ENCODE measurements at regions not wholly inside any gene's neighbourhood (a gene's known extent, or its start where the extent isn't known, plus 50 kb on each side); places are given as distances from the start of the nearest gene placed in this dataset.
A peak's percentile ranks its signal among the peaks of the same experiment; 100 is the strongest.

- peak in 1 of 2 experiments; percentile 50; a peak in 2 of 4 replicates for TF ChIP-seq RAD21 (CRISPR knock-in tag; conservative IDR thresholded peaks at IDR 0.05 in 1 of 2, IDR thresholded peaks at IDR 0.05 in 1 of 2)
- TF ChIP-seq, protein P1, sequence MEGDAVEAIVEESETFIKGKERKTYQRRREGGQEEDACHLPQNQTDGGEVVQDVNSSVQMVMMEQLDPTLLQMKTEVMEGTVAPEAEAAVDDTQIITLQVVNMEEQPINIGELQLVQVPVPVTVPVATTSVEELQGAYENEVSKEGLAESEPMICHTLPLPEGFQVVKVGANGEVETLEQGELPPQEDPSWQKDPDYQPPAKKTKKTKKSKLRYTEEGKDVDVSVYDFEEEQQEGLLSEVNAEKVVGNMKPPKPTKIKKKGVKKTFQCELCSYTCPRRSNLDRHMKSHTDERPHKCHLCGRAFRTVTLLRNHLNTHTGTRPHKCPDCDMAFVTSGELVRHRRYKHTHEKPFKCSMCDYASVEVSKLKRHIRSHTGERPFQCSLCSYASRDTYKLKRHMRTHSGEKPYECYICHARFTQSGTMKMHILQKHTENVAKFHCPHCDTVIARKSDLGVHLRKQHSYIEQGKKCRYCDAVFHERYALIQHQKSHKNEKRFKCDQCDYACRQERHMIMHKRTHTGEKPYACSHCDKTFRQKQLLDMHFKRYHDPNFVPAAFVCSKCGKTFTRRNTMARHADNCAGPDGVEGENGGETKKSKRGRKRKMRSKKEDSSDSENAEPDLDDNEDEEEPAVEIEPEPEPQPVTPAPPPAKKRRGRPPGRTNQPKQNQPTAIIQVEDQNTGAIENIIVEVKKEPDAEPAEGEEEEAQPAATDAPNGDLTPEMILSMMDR (IDR thresholded peaks at IDR 0.05 in 2 of 3, conservative IDR thresholded peaks at IDR 0.05 in 1 of 3; ENCODE audit: insufficient read depth in 2 of 3, low read depth in 1 of 3, low read length in 3 of 3): peak; percentile 31 to 55 (median 38); a peak in 5 of 6 replicates
- peak; percentile 80; the same call in 1 of the 2 replicates for TF ChIP-seq CBX5 (IDR thresholded peaks at IDR 0.05; ENCODE audit: borderline replicate concordance, low read depth)
Observed at GRCh38 chr7:111644595-111644994, 82.3 kb upstream of the IMMP2L start (continued).

DNA sequence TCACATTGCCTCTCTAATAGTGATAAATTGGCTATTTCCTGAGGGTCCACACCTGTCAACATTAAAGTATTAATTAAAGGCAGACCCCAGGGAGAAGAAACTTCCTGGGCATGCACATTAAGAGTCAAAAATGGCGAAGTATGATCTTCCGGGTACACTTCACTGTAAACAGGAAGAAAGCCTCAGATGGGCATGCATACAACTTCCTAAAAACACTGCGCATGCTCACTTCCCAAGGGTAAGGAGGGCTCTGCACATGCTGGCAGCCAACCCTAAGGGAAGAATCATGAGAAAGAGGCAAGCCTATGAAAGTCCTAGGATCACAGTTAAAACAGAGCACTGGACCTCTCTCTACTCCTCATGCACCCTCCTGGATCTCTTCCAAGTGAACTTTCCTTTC, 80.1 kb upstream of the IMMP2L start:
- no peak overlapping the region for H3K27ac ChIP-seq (ENCODE audit: extremely low read depth, low read depth, low read length)
- intact Hi-C loops (cut with micrococcal nuclease): no loop called here
- TF ChIP-seq DPF2 (IDR thresholded peaks at IDR 0.05) (no peak), NRF1 (conservative IDR thresholded peaks at IDR 0.05 in 1 of 2, IDR thresholded peaks at IDR 0.05 in 1 of 2) (peak; percentile 79 to 84), SETDB1 (IDR thresholded peaks at IDR 0.05; ENCODE audit: low read length) (no peak), TCF7 (IDR thresholded peaks at IDR 0.05; ENCODE audit: borderline replicate concordance) (no peak), IFI16 (CRISPR knock-in tag; IDR thresholded peaks at IDR 0.05) (no peak), BMI1 (IDR thresholded peaks at IDR 0.05; ENCODE audit: low read length) (no peak), IRF2 (CRISPR knock-in tag; IDR thresholded peaks at IDR 0.05) (no peak), POLR2A (conservative IDR thresholded peaks at IDR 0.05) (no peak), HNRNPUL1 (IDR thresholded peaks at IDR 0.05; ENCODE audit: low read length) (no peak), LEF1 (IDR thresholded peaks at IDR 0.05) (no peak), WHSC1 (IDR thresholded peaks at IDR 0.05; ENCODE audit: low read length) (no peak), ELF1 (tag; IDR thresholded peaks at IDR 0.05) (0 out of 2 replicates have a peak, but pooled peaks have one; percentile 42), RCOR1 (IDR thresholded peaks at IDR 0.05; ENCODE audit: borderline replicate concordance in 1 of 2, low read depth in 2 of 2, low read length in 2 of 2) (no peak), LCOR (CRISPR knock-in tag; IDR thresholded peaks at IDR 0.05) (0 out of 2 replicates have a peak, but pooled peaks have one; percentile 20), ZKSCAN1 (IDR thresholded peaks at IDR 0.05; ENCODE audit: low read depth, low read length) (no peak), ZNF354B (CRISPR knock-in tag; IDR thresholded peaks at IDR 0.05) (no peak), YBX1 (IDR thresholded peaks at IDR 0.05) (no peak), ETV6 (IDR thresholded peaks at IDR 0.05; ENCODE audit: borderline replicate concordance in 1 of 2, low read depth in 2 of 2, low read length in 1 of 2) (no peak), ETV6 (CRISPR knock-in tag; IDR thresholded peaks at IDR 0.05; ENCODE audit: borderline replicate concordance) (no peak), FOXA1 (IDR thresholded peaks at IDR 0.05; ENCODE audit: borderline replicate concordance) (no peak), ZNF431 (CRISPR knock-in tag; IDR thresholded peaks at IDR 0.05) (no peak), GABPA (tag; conservative IDR thresholded peaks at IDR 0.05; ENCODE audit: low read depth) (peak; percentile 51)

More for the DNA sequence above, 80.1 kb upstream of the IMMP2L start:
- Histone ChIP-seq H3K79me2 (ENCODE audit: control insufficient read depth, insufficient read depth, low read length) (no peaks in the 10 kb centered on the region), H3K36me3 (ENCODE audit: control insufficient read depth, insufficient read depth, low read length) (no peaks in the 10 kb centered on the region), H3K9me1 (ENCODE audit: control insufficient read depth, insufficient read depth, low read length) (no peaks in the 10 kb centered on the region), H3K9me3 (replicated peaks; ENCODE audit: control insufficient read depth, insufficient read depth, low read depth, low read length) (no peaks in the 10 kb centered on the region), H3K4me3 (no peak overlapping the region), H2AFZ (ENCODE audit: low read depth, low read length) (peak overlapping the region; percentile 17), H3K4me1 (replicated peaks in 1 of 2; ENCODE audit: control insufficient read depth in 2 of 2, insufficient read depth in 2 of 2, low read length in 2 of 2) (no peaks in the 10 kb centered on the region), H4K20me1 (replicated peaks; ENCODE audit: control insufficient read depth, insufficient read depth, low read length) (no peaks in the 10 kb centered on the region), H3K27me3 (ENCODE audit: control insufficient read depth in 2 of 2, insufficient read depth in 2 of 2, low read length in 2 of 2) (no peaks in the 10 kb centered on the region; a peak in 1 of 5 replicates), H3K4me2 (ENCODE audit: insufficient read depth, low read length) (no peak overlapping the region), H3K9ac (ENCODE audit: insufficient read depth in 1 of 2, low read depth in 2 of 2, low read length in 2 of 2) (no peak overlapping the region)
- ChIA-PET CTCF (ENCODE audit: low intra/inter-chr PET ratio) (interaction anchor here (0.7 kb wide), 1 partner anchor 1178 kb away, joined by 5 read pairs; no protein-coding TSS in a partner anchor), POLR2A (no interaction called here)
- in situ Hi-C loops (cut with MboI): no loop called here
- no peak for FAIRE-seq
- ATAC-seq: peak; percentile 48
- peak in 1 of 4 experiments; percentile 25 for DNase-seq (ENCODE audit: extremely low read depth in 1 of 4, low spot score in 3 of 4)
- 25% methylated on average over 3 of the region's 3 CpGs for WGBS (ENCODE audit: insufficient coverage, low coverage, missing lambda C conversion rate)
- BruUV-seq (replicated peaks): no TSS peak
